HG03520 (cell line): ENCODE measurements at regions not wholly inside any gene's neighbourhood (a gene's known extent, or its start where the extent isn't known, plus 50 kb on each side); places are given as distances from the start of the nearest gene placed in this dataset.

Source experiments
- ATAC-seq: cut with Tn5 transposase; IDR thresholded peaks from one replicate; pipeline ENCODE4 v1.9.1; 2021; ENCODE audit warnings: mild to moderate bottlenecking, moderate library complexity; ENCODE audit not compliant: unreplicated experiment

GRCh38 chr6:6518631-6519427, 69.7 kb upstream of the LY86 start:
- no peak for ATAC-seq

GRCh38 chr6:6521961-6522482, 66.5 kb upstream of the LY86 start:
- no peak for ATAC-seq

- no peak for ATAC-seq
Measured at GRCh38 chr6:6522709-6523108, 65.8 kb upstream of the LY86 start.

GRCh38 chr6:6524951-6525350, 63.6 kb upstream of the LY86 start:
- no peak for ATAC-seq

- ATAC-seq, result no peak
Measured at GRCh38 chr6:6525933-6526332, 62.6 kb upstream of the LY86 start.

GRCh38 chr6:6529275-6529674, 59.2 kb upstream of the LY86 start:
- ATAC-seq, result no peak

- no peak for ATAC-seq
Measured at GRCh38 chr6:6533176-6533575, 55.3 kb upstream of the LY86 start.

- ATAC-seq, result no peak
Measured at GRCh38 chr6:6534399-6534798, 54.1 kb upstream of the LY86 start.

GRCh38 chr6:6537488-6538260, 50.8 kb upstream of the LY86 start:
- ATAC-seq, result no peak

GRCh38 chr6:6538261-6538660, 50.3 kb upstream of the LY86 start:
- no peak for ATAC-seq
